Activated CD8-positive, alpha-beta memory T cell treated with anti-CD3 and anti-CD28 coated beads for 1 hour (primary cell): ENCODE measurements at regions not wholly inside any gene's neighbourhood (a gene's known extent, or its start where the extent isn't known, plus 50 kb on each side); places are given as distances from the start of the nearest gene placed in this dataset.
"Not testable (repeated sequence)": the region's sequence is repeated elsewhere in the genome, so short reads cannot be mapped to it uniquely, and the experiment has no call there.

Experiments
- DNase-seq, 2 donors: peaks; one replicate each; pipeline ENCODE4 v3.0.0-alpha.2; 2020; ENCODE audit warnings: low read depth in 1 of 2; ENCODE audit errors: extremely low read depth in 1 of 2

GRCh38 chr17:64800987-64801386 lies 118.3 kb downstream of the LRRC37A3 start:
- DNase-seq = not testable (repeated sequence)

- not testable (repeated sequence) for DNase-seq
These were observed 118.8 kb downstream of the LRRC37A3 start for GRCh38 chr17:64800361-64800895.

GRCh38 chr17:64799543-64800188 lies 119.6 kb downstream of the LRRC37A3 start:
- DNase-seq = not testable (repeated sequence)

- DNase-seq = not testable (repeated sequence)
These were observed 120.3 kb downstream of the LRRC37A3 start for GRCh38 chr17:64798961-64799360.

- not testable (repeated sequence) for DNase-seq
These were observed 120.8 kb downstream of the LRRC37A3 start for GRCh38 chr17:64798489-64798790.

- DNase-seq = not testable (repeated sequence)
These were observed 121.4 kb downstream of the LRRC37A3 start for GRCh38 chr17:64797746-64798488.

- not testable (repeated sequence) for DNase-seq
These were observed 123.9 kb downstream of the LRRC37A3 start for GRCh38 chr17:64795342-64795741.

GRCh38 chr17:64794548-64795274 lies 124.6 kb downstream of the LRRC37A3 start:
- DNase-seq = not testable (repeated sequence)

- DNase-seq = not testable (repeated sequence)
These were observed 125.2 kb downstream of the LRRC37A3 start for GRCh38 chr17:64794113-64794512.

GRCh38 chr17:64792793-64793575 lies 126.3 kb downstream of the LRRC37A3 start:
- not testable (repeated sequence) for DNase-seq

- DNase-seq = not testable (repeated sequence)
These were observed 127.0 kb downstream of the LRRC37A3 start for GRCh38 chr17:64792276-64792675.

- not testable (repeated sequence) for DNase-seq
These were observed 127.6 kb downstream of the LRRC37A3 start for GRCh38 chr17:64791691-64792090.

GRCh38 chr17:64791226-64791625 lies 128.1 kb downstream of the LRRC37A3 start:
- DNase-seq = not testable (repeated sequence)

- DNase-seq = not testable (repeated sequence)
These were observed 128.6 kb upstream of the SMURF2 start for GRCh38 chr17:64790690-64791089.

GRCh38 chr17:64790193-64790592 lies 128.1 kb upstream of the SMURF2 start:
- DNase-seq = not testable (repeated sequence)

GRCh38 chr17:64789061-64789445 lies 126.9 kb upstream of the SMURF2 start:
- not testable (repeated sequence) for DNase-seq

GRCh38 chr17:64788286-64789060 lies 126.4 kb upstream of the SMURF2 start:
- DNase-seq = no peak

GRCh38 chr17:64787921-64788271 lies 125.8 kb upstream of the SMURF2 start:
- no peak for DNase-seq

- DNase-seq = no peak
These were observed 125.3 kb upstream of the SMURF2 start for GRCh38 chr17:64787255-64787920.
